ENCODE measurements at regions not wholly inside any gene's neighbourhood (a gene's known extent, or its start where the extent isn't known, plus 50 kb on each side); places are given as distances from the start of the nearest gene placed in this dataset.

GRCh38 chr1:74842726-74843125 is 109.8 kb downstream of the TYW3 start:
- CTCF ChIA-PET: no interaction called here
- no peak for FAIRE-seq

More at GRCh38 chr1:74842726-74843125, 109.8 kb downstream of the TYW3 start:
- TF ChIP-seq HDAC2 (IDR thresholded peaks at IDR 0.05) (no peak), HDGF (IDR thresholded peaks at IDR 0.05) (no peak), ZNF592 (IDR thresholded peaks at IDR 0.05) (no peak), TARDBP (IDR thresholded peaks at IDR 0.05; ENCODE audit: borderline replicate concordance) (no peak), JUNB (IDR thresholded peaks at IDR 0.05) (no peak), ZNF384 (IDR thresholded peaks at IDR 0.05; ENCODE audit: borderline replicate concordance, low read depth, low read length) (no peak)
- Histone ChIP-seq H3K9ac (ENCODE audit: control insufficient read depth, insufficient read depth, low read length) (no peak overlapping the region), H3K27ac (ENCODE audit: control insufficient read depth, insufficient read depth) (no peak overlapping the region), H2AFZ (ENCODE audit: control insufficient read depth, low read depth, low read length) (no peak overlapping the region), H3K4me3 (no peak overlapping the region), H3K4me1 (ENCODE audit: control insufficient read depth, insufficient read depth, low read length) (no peaks in the 10 kb centered on the region), H3K27me3 (replicated peaks in 1 of 2; ENCODE audit: control insufficient read depth in 2 of 2, insufficient read depth in 2 of 2, low read length in 1 of 2) (no peaks in the 10 kb centered on the region), H3K36me3 (ENCODE audit: control insufficient read depth in 2 of 2, insufficient read depth in 2 of 2, low read length in 1 of 2) (no peaks in the 10 kb centered on the region), H4K20me1 (ENCODE audit: control insufficient read depth, insufficient read depth) (no peaks in the 10 kb centered on the region), H3K79me2 (ENCODE audit: control insufficient read depth, insufficient read depth, low read length) (no peaks in the 10 kb centered on the region), H3K4me2 (ENCODE audit: control insufficient read depth, insufficient read depth) (no peak overlapping the region), H3K9me3 (replicated peaks; ENCODE audit: control insufficient read depth, insufficient read depth, low read length) (no peaks in the 10 kb centered on the region)
- in situ Hi-C loops (cut with MboI) (no loop called here), intact Hi-C loops (cut with micrococcal nuclease; ENCODE audit: unreplicated experiment) (no loop called here)
- ChIA-PET POLR2A (no interaction called here), RAD21 (ENCODE audit: unreplicated experiment) (no interaction called here), SMC1A (ENCODE audit: uncharacterized antibody, unreplicated experiment) (no interaction called here)
- 30% methylated on average over 3 of the region's 3 CpGs for WGBS (ENCODE audit: insufficient coverage, insufficient replicate concordance, low lambda C conversion rate, missing lambda C conversion rate)
- no TSS peak for BruUV-seq (replicated peaks)
- DNase-seq (ENCODE audit: low read depth, low spot score) (no peak), ATAC-seq (no peak)

Data from GM12878 (cell line).